Psoas muscle (tissue), 7 donors: ENCODE measurements at regions not wholly inside any gene's neighbourhood (a gene's known extent, or its start where the extent isn't known, plus 50 kb on each side); places are given as distances from the start of the nearest gene placed in this dataset.

Experiments
- ATAC-seq, 4 donors: fragments of 200-7000 bp; cut with Tn5 transposase; one replicate each; pipeline ENCODE4 v1.9.1; 2020; ENCODE audit warnings: moderate library complexity in 3 of 4, mild to moderate bottlenecking in 2 of 4
- DNase-seq, 2 donors: peaks; one replicate each; pipeline ENCODE4 v3.0.0-alpha.2; 2020
- H3K27ac ChIP-seq: fragments of 200-600 bp; one replicate; pipeline ENCODE4 v1.8.0; 2022
- H3K27me3 ChIP-seq, 3 donors: fragments of 200-600 bp in 1 of 3; one replicate each; pipeline versions ENCODE4 v1.6.1 to v1.8.0; 2013 to 2022; ENCODE audit warnings: low read length in 2 of 3, mild to moderate bottlenecking in 2 of 3, moderate library complexity in 1 of 3; ENCODE audit not compliant: insufficient read depth in 3 of 3
- H3K36me3 ChIP-seq, 2 donors: fragments of 200-600 bp in 1 of 2; one replicate each; pipeline versions ENCODE4 v1.6.1 to v1.8.0; 2013 to 2022; ENCODE audit warnings: low read depth in 1 of 2, mild to moderate bottlenecking in 1 of 2, moderate library complexity in 1 of 2; ENCODE audit not compliant: insufficient read depth in 1 of 2
- H3K4me1 ChIP-seq: fragments of 200-600 bp; one replicate; pipeline ENCODE4 v1.8.0; 2022
- H3K4me3 ChIP-seq: fragments of 200-600 bp; one replicate; pipeline ENCODE4 v1.8.0; 2022; ENCODE audit warnings: mild to moderate bottlenecking
- H3K9me3 ChIP-seq: fragments of 200-600 bp; one replicate; pipeline ENCODE4 v1.8.0; 2022
- CTCF ChIP-seq: fragments of 200-600 bp; IDR thresholded peaks from one replicate; pipeline ENCODE4 v1.8.0; 2022; ENCODE audit warnings: antibody characterized with exemption
- WGBS, 3 donors: extraction: QIAGEN DNeasy Blood & Tissue Kit; methylation state at CpG; one replicate each; pipeline versions ENCODE4 v1.1.6 to v1.1.7; 2013; 5-methylcytosine and 5-hydroxymethylcytosine counted together
- intact Hi-C, 2 donors: fragments of 100-400 bp; cut with DNase I; formaldehyde crosslinking; loops; one replicate each; pipeline versions ENCODE4 v1.11.0 to v1.14.2; 2022
- donor health status: healthy with polysubstance abuse.
- donor health status: DM: no; HTN: no; CAD: no; lungs with moderate emphysema.
- donor health status: Bipolar disorder and iron deficiency.
- donor health status: healthy.
- donor health status: DM: yes; HTN: yes; CAD: no.
- donor health status: DM: no; HTN: no; CAD: no.
- donor health status: DM: yes; HTN: yes; CAD: no.

DNA sequence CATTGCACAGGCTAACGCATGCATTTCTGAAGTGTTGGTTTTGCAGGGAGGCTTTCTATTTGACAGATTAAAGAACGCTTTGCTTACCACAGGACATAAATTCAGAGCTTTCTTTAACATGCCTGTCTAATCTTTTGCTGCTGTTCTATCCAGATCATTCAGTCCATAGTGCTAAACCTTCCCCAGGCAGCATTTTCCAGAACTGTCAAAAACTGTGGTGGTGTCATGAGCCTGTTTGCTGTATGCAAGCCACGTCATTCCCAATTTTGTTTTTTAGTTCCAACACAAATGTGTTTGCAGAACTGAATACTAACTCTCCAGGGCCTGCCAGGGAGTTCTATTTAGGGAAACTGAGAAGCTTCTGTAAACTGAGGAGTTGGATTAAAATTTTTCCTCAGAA is 390.5 kb upstream of the LYPLAL1 start:
- no peak for DNase-seq
- no peak for ATAC-seq
- H3K4me1 ChIP-seq: no peaks in the 10 kb centered on the region
- H3K36me3 ChIP-seq: no peaks in the 10 kb centered on the region
- intact Hi-C loops: no loop called here
- WGBS, 3 donors: 81 to 89% (median 88%) methylated on average over 3 of the region's 3 CpGs
- H3K4me3 ChIP-seq: no peak overlapping the region
- H3K27ac ChIP-seq: no peak overlapping the region
- H3K9me3 ChIP-seq: no peaks in the 10 kb centered on the region
- no peak for TF ChIP-seq CTCF
- H3K27me3 ChIP-seq: no peaks in the 10 kb centered on the region

- intact Hi-C loops: no loop called here
- H3K4me1 ChIP-seq: no peaks in the 10 kb centered on the region
- no peaks in the 10 kb centered on the region for H3K36me3 ChIP-seq
- H3K4me3 ChIP-seq: no peak overlapping the region
- 59 to 67% (median 63%) methylated on average over 3 of the region's 3 CpGs for WGBS, 3 donors
- H3K27ac ChIP-seq: no peak overlapping the region
- H3K27me3 ChIP-seq: no peaks in the 10 kb centered on the region
- TF ChIP-seq CTCF: no peak
- DNase-seq (no peak), ATAC-seq (no peak)
- no peaks in the 10 kb centered on the region for H3K9me3 ChIP-seq
These were observed 389.8 kb upstream of the LYPLAL1 start for GRCh38 chr1:218783916-218784315.

GRCh38 chr1:218785928-218786327 is 387.8 kb upstream of the LYPLAL1 start:
- intact Hi-C loops: no loop called here
- Histone ChIP-seq H3K9me3 (no peaks in the 10 kb centered on the region), H3K27ac (no peak overlapping the region), H3K36me3 (no peaks in the 10 kb centered on the region), H3K4me3 (no peak overlapping the region), H3K4me1 (no peaks in the 10 kb centered on the region), H3K27me3 (no peaks in the 10 kb centered on the region)
- peak; percentile 26 to 51 for DNase-seq
- WGBS, 3 donors: 19 to 42% (median 24%) methylated on average over 4 of the region's 4 CpGs
- TF ChIP-seq CTCF: no peak
- peak in 1 of 4 donors; percentile 21 for ATAC-seq

DNA sequence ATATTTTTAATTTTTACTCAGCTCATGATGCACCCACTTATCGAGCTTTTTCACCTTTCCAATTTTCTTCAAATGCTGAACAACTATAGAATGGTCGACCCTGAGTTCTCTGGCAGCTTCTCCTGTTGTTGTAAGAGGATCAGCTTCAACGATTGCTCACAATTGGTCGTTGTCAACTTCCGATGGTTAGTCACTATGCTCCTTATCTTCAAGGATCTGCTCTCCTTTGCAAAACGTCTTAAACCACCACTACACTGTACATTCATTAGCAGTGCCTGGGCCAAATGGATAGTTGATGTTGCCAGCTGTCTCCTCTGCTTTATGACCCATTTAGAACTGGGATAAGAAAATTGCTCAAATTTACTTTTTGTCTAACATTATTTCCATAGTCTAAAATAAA is 385.9 kb upstream of the LYPLAL1 start:
- no peaks in the 10 kb centered on the region for H3K9me3 ChIP-seq
- no peak for DNase-seq
- H3K4me3 ChIP-seq: no peak overlapping the region
- ATAC-seq: no peak
- no peaks in the 10 kb centered on the region for H3K36me3 ChIP-seq
- intact Hi-C loops: no loop called here
- WGBS, 3 donors: 77 to 82% (median 81%) methylated on average over 6 of the region's 6 CpGs
- no peaks in the 10 kb centered on the region for H3K4me1 ChIP-seq
- H3K27me3 ChIP-seq: no peaks in the 10 kb centered on the region
- TF ChIP-seq CTCF: no peak
- H3K27ac ChIP-seq: no peak overlapping the region

- Histone ChIP-seq H3K4me1 (no peaks in the 10 kb centered on the region), H3K36me3 (no peaks in the 10 kb centered on the region), H3K27me3 (no peaks in the 10 kb centered on the region), H3K4me3 (no peak overlapping the region), H3K27ac (no peak overlapping the region), H3K9me3 (no peaks in the 10 kb centered on the region)
- intact Hi-C loops: no loop called here
- 65 to 88% (median 85%) methylated on average over 3 of the region's 3 CpGs for WGBS, 3 donors
- no peak for TF ChIP-seq CTCF
- DNase-seq: no peak
- no peak for ATAC-seq
These were observed 376.9 kb upstream of the LYPLAL1 start for GRCh38 chr1:218796773-218797172.
